SK-N-SH (cell line): ENCODE measurements at regions not wholly inside any gene's neighbourhood (a gene's known extent, or its start where the extent isn't known, plus 50 kb on each side); places are given as distances from the start of the nearest gene placed in this dataset.

Experiments
- CTCF ChIA-PET: fragments of 300-600, 350-600 bp; formaldehyde crosslinking; extraction: SDS; loops from one replicate; lab custom pipeline; 2021; lab: Yijun Ruan, JAX
- POLR2A ChIA-PET: fragments of 350-600 bp; sonication (Branson Sonifier 250); formaldehyde crosslinking; extraction: SDS; loops from one replicate; lab custom pipeline; 2020; ENCODE audit warnings: antibody characterized with exemption, inconsistent platforms; lab: Yijun Ruan, JAX
- DNase-seq: peaks from one replicate; pipeline ENCODE4 v3.0.0; 2012
- H2AFZ ChIP-seq: fragments of 200-600 bp; sonication (generic); 2 replicates; pipeline ENCODE4 v1.8.1; 2016; ENCODE audit warnings: antibody characterized with exemption, mild to moderate bottlenecking, low read depth
- H3F3A ChIP-seq: fragments of 200-600 bp; sonication (generic); replicated peaks from 2 replicates; pipeline ENCODE3; 2016; ENCODE audit warnings: antibody characterized with exemption, mild to moderate bottlenecking; ENCODE audit not compliant: insufficient read depth
- H3K27ac ChIP-seq, 2 experiments: fragments of 200-500 bp in 1 of 2; fragments of 200-600 bp in 1 of 2; sonication (Bioruptor generic) in 1 of 2; sonication (generic), shearing (Covaris generic) in 1 of 2; 2 replicates each; pipeline versions ENCODE4 v1.5.1 to v1.6.1; 2014 to 2016; ENCODE audit warnings: low read depth in 2 of 2, inconsistent platforms in 1 of 2, low read length in 1 of 2, mild to moderate bottlenecking in 1 of 2, mixed read lengths in 1 of 2
- H3K27me3 ChIP-seq: fragments of 200-600 bp; sonication (generic), shearing (Covaris generic); 2 replicates; pipeline ENCODE4 v1.6.1; 2016; ENCODE audit warnings: mixed run types; ENCODE audit not compliant: insufficient read depth
- H3K36me3 ChIP-seq, 2 experiments: fragments of 200-500 bp in 1 of 2; fragments of 200-600 bp in 1 of 2; sonication (Bioruptor generic) in 1 of 2; sonication (generic) in 1 of 2; replicated peaks in 1 of 2; 2 replicates each; pipeline versions ENCODE3 to v1.5.1; 2014 to 2016; ENCODE audit warnings: low read length in 1 of 2, mild to moderate bottlenecking in 1 of 2; ENCODE audit not compliant: insufficient read depth in 2 of 2, control insufficient read depth in 1 of 2
- H3K4me1 ChIP-seq, 2 experiments: fragments of 200-500 bp in 1 of 2; fragments of 200-600 bp in 1 of 2; sonication (Bioruptor generic) in 1 of 2; sonication (generic), shearing (Covaris generic) in 1 of 2; 2 replicates each; pipeline versions ENCODE4 v1.5.1 to v1.6.1; 2014 to 2016; ENCODE audit warnings: low read depth in 1 of 2, low read length in 1 of 2, mixed run types in 1 of 2; ENCODE audit not compliant: insufficient read depth in 2 of 2, control insufficient read depth in 1 of 2
- H3K4me2 ChIP-seq: fragments of 200-600 bp; sonication (generic), shearing (Covaris generic); 2 replicates; pipeline ENCODE4 v1.6.1; 2017; ENCODE audit warnings: mixed run types
- H3K4me3 ChIP-seq, 2 experiments: fragments of 200-500 bp in 1 of 2; fragments of 200-600 bp in 1 of 2; sonication (Bioruptor generic) in 1 of 2; sonication (generic), shearing (Covaris generic) in 1 of 2; 2 replicates each; pipeline versions ENCODE4 v1.5.1 to v1.8.1; 2014 to 2016; ENCODE audit warnings: low read depth in 2 of 2, inconsistent platforms in 1 of 2, low read length in 1 of 2, mild to moderate bottlenecking in 1 of 2, mixed read lengths in 1 of 2, moderate library complexity in 1 of 2
- H3K79me2 ChIP-seq: fragments of 200-600 bp; sonication (generic); 2 replicates; pipeline ENCODE4 v1.8.1; 2017; ENCODE audit warnings: mild to moderate bottlenecking; ENCODE audit not compliant: insufficient read depth
- H3K9ac ChIP-seq: fragments of 200-600 bp; sonication (generic); 2 replicates; pipeline ENCODE4 v1.6.1; 2017; ENCODE audit warnings: mixed run types
- H3K9me2 ChIP-seq: fragments of 200-600 bp; sonication (generic); 2 replicates; pipeline ENCODE4 v1.6.1; 2017; ENCODE audit warnings: mixed run types
- H3K9me3 ChIP-seq: fragments of 200-600 bp; sonication (generic); 2 replicates; pipeline ENCODE4 v1.6.1; 2017; ENCODE audit warnings: mixed run types, mild to moderate bottlenecking, moderate library complexity
- H4K20me1 ChIP-seq: fragments of 200-600 bp; sonication (generic); 2 replicates; pipeline ENCODE4 v1.6.1; 2017; ENCODE audit warnings: mild to moderate bottlenecking, mixed run types; ENCODE audit not compliant: insufficient read depth
- CHD2 ChIP-seq: fragments of 150-350 bp; IDR thresholded peaks from 2 replicates; pipeline ENCODE4 v1.6.1; 2018; ENCODE audit warnings: low read length; ENCODE audit not compliant: partially characterized antibody
- ELF1 ChIP-seq: IDR thresholded peaks from 2 replicates; pipeline ENCODE4 v1.4.0; 2012
- EZH2phosphoT487 ChIP-seq: fragments of 200-600 bp; sonication (generic); IDR thresholded peaks from 2 replicates; pipeline ENCODE4 v1.6.1; 2017; ENCODE audit warnings: low read depth, mixed run types, mild to moderate bottlenecking, antibody characterized with exemption, moderate library complexity, borderline replicate concordance
- FOSL2 ChIP-seq: IDR thresholded peaks from 2 replicates; pipeline ENCODE4 v1.4.0; 2012; ENCODE audit warnings: low read depth, mild to moderate bottlenecking, moderate library complexity, borderline replicate concordance
- GABPA ChIP-seq: IDR thresholded peaks from 2 replicates; pipeline ENCODE4 v1.4.0; 2012; ENCODE audit warnings: low read depth, mild to moderate bottlenecking
- GATA2 ChIP-seq: sonication (generic); formaldehyde crosslinking; IDR thresholded peaks from 2 replicates; pipeline ENCODE4 v1.5.0; 2020; ENCODE audit warnings: mild to moderate bottlenecking, missing genetic modification reagents
- MEF2A ChIP-seq: IDR thresholded peaks from 2 replicates; pipeline ENCODE4 v1.4.0; 2012; ENCODE audit warnings: low read depth, borderline replicate concordance
- NFIC ChIP-seq: IDR thresholded peaks from 2 replicates; pipeline ENCODE4 v1.4.0; 2012; ENCODE audit warnings: borderline replicate concordance
- NRF1 ChIP-seq: IDR thresholded peaks from 2 replicates; pipeline ENCODE4 v1.6.1; 2012; ENCODE audit warnings: low read depth, mild to moderate bottlenecking, low read length
- PBX3 ChIP-seq: IDR thresholded peaks from 2 replicates; pipeline ENCODE4; 2012
- RAD21 ChIP-seq: IDR thresholded peaks from 2 replicates; pipeline ENCODE4 v1.6.1; 2012; ENCODE audit warnings: mild to moderate bottlenecking, low read length
- RCOR1 ChIP-seq: fragments of 150-350 bp; IDR thresholded peaks from 2 replicates; pipeline ENCODE4 v1.6.1; 2017; ENCODE audit warnings: antibody characterized with exemption, low read length
- SIN3A ChIP-seq: IDR thresholded peaks from 2 replicates; pipeline ENCODE4 v1.6.1; 2012; ENCODE audit warnings: low read depth, mild to moderate bottlenecking, low read length, moderate library complexity, borderline replicate concordance
- SMC3 ChIP-seq: IDR thresholded peaks from 2 replicates; pipeline ENCODE4 v1.6.1; 2012; ENCODE audit warnings: low read depth, low read length, improper control_type of control experiment
- USF2 ChIP-seq: fragments of 150-350 bp; IDR thresholded peaks from 2 replicates; pipeline ENCODE4 v1.6.1; 2017; ENCODE audit warnings: antibody characterized with exemption, low read length, low read depth, borderline replicate concordance
- WGBS: methylation state at CpG from one replicate; pipeline ENCODE4 v1.1.6; 2017; ENCODE audit warnings: low lambda C conversion rate; 5-methylcytosine and 5-hydroxymethylcytosine counted together
- TF ChIP-seq, protein P1 (sequence below): IDR thresholded peaks from 2 replicates; pipeline ENCODE4 v1.4.0; 2012; ENCODE audit warnings: low read depth, borderline replicate concordance
- TF ChIP-seq, protein P2 (sequence below): IDR thresholded peaks from 2 replicates; pipeline ENCODE4 v1.4.0; 2012; ENCODE audit warnings: low read depth

- Histone ChIP-seq H3K9ac (no peak overlapping the region), H3K4me1 (no peaks in the 10 kb centered on the region), H2AFZ (no peak overlapping the region), H3K4me3 (no peak overlapping the region), H3K79me2 (no peaks in the 10 kb centered on the region), H3K27me3 (no peaks in the 10 kb centered on the region), H3F3A (no peaks in the 10 kb centered on the region), H3K36me3 (no peaks in the 10 kb centered on the region)
- CTCF ChIA-PET: no interaction called here
- DNase-seq: no peak
- TF ChIP-seq RAD21: no peak
- TF ChIP-seq, all 33 proteins: peak for 0
- H3K27ac ChIP-seq: no peak overlapping the region
- no peaks in the 10 kb centered on the region for H3K9me2 ChIP-seq
- 8% methylated on average over 1 of the region's 1 CpG for WGBS
- H3K4me2 ChIP-seq: no peak overlapping the region
- no peaks in the 10 kb centered on the region; the same call in 1 of the 2 replicates for H3K9me3 ChIP-seq
- POLR2A ChIA-PET: no interaction called here
- H4K20me1 ChIP-seq: no peaks in the 10 kb centered on the region
Observed at GRCh38 chr3:83321891-83322290, 1560.4 kb upstream of the GBE1 start.

GRCh38 chr3:83354205-83354604 lies 1592.8 kb upstream of the GBE1 start:
- no peaks in the 10 kb centered on the region for H3K27me3 ChIP-seq
- DNase-seq: no peak
- H3K36me3 ChIP-seq: no peaks in the 10 kb centered on the region
- ChIA-PET CTCF (no interaction called here), POLR2A (no interaction called here)
- H3K9ac ChIP-seq: no peak overlapping the region
- TF ChIP-seq EZH2phosphoT487: no peak
- TF ChIP-seq, protein P1, sequence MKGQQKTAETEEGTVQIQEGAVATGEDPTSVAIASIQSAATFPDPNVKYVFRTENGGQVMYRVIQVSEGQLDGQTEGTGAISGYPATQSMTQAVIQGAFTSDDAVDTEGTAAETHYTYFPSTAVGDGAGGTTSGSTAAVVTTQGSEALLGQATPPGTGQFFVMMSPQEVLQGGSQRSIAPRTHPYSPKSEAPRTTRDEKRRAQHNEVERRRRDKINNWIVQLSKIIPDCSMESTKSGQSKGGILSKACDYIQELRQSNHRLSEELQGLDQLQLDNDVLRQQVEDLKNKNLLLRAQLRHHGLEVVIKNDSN: no peak
- TF ChIP-seq NRF1: no peak
- H2AFZ ChIP-seq: no peak overlapping the region
- H3K4me3 ChIP-seq: no peak overlapping the region
- H4K20me1 ChIP-seq: no peaks in the 10 kb centered on the region
- WGBS: 12% methylated on average over 2 of the region's 2 CpGs
- H3K79me2 ChIP-seq: no peaks in the 10 kb centered on the region
- H3K9me2 ChIP-seq: no peaks in the 10 kb centered on the region
- H3F3A ChIP-seq: no peaks in the 10 kb centered on the region
- H3K4me1 ChIP-seq: no peaks in the 10 kb centered on the region
- no peaks in the 10 kb centered on the region for H3K9me3 ChIP-seq
- no peak overlapping the region for H3K27ac ChIP-seq
- no peak overlapping the region for H3K4me2 ChIP-seq

DNA sequence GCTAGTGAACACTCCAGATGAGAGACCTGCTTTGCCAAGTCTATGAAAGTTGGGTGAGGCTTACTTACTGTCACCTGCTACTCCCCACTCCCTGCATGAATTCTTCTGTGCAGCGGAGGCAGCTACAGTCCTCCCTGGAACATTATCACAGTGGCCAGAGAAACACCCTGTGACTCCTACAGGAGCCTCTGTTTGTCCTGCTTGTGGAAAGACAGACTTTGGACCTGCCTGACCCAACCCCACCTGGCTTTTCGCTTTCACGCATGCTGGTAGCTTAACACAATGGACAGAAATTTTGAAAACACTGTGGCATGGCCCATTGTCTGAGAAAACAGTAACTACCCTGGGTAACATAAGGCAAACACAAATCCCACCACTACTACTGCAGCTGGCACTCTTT lies 1565.5 kb upstream of the CADM2 start:
- H2AFZ ChIP-seq: no peak overlapping the region
- POLR2A ChIA-PET: no interaction called here
- no peak overlapping the region for H3K4me2 ChIP-seq
- H3F3A ChIP-seq: no peaks in the 10 kb centered on the region
- CTCF ChIA-PET: no interaction called here
- no peaks in the 10 kb centered on the region for H3K9me2 ChIP-seq
- H3K27me3 ChIP-seq: no peaks in the 10 kb centered on the region
- no peaks in the 10 kb centered on the region for H3K9me3 ChIP-seq
- no peaks in the 10 kb centered on the region for H3K79me2 ChIP-seq
- H3K9ac ChIP-seq: no peak overlapping the region
- no peaks in the 10 kb centered on the region for H4K20me1 ChIP-seq
- 10% methylated on average over 3 of the region's 3 CpGs for WGBS
- no peaks in the 10 kb centered on the region for H3K4me1 ChIP-seq
- H3K36me3 ChIP-seq: no peaks in the 10 kb centered on the region
- H3K27ac ChIP-seq: no peak overlapping the region
- DNase-seq: no peak
- no peak overlapping the region for H3K4me3 ChIP-seq
- TF ChIP-seq NFIC (no peak), CHD2 (no peak), FOSL2 (no peak), GABPA (no peak), GATA2 (CRISPR knock-in tag) (no peak), MEF2A (no peak), SIN3A (no peak), RCOR1 (no peak), SMC3 (no peak), EZH2phosphoT487 (no peak), ELF1 (no peak), NRF1 (no peak), USF2 (no peak), PBX3 (no peak)
- TF ChIP-seq, protein P2, sequence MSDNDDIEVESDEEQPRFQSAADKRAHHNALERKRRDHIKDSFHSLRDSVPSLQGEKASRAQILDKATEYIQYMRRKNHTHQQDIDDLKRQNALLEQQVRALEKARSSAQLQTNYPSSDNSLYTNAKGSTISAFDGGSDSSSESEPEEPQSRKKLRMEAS: no peak
- TF ChIP-seq, protein P1: no peak
